ENCODE measurements at regions not wholly inside any gene's neighbourhood (a gene's known extent, or its start where the extent isn't known, plus 50 kb on each side); places are given as distances from the start of the nearest gene placed in this dataset.

DNA sequence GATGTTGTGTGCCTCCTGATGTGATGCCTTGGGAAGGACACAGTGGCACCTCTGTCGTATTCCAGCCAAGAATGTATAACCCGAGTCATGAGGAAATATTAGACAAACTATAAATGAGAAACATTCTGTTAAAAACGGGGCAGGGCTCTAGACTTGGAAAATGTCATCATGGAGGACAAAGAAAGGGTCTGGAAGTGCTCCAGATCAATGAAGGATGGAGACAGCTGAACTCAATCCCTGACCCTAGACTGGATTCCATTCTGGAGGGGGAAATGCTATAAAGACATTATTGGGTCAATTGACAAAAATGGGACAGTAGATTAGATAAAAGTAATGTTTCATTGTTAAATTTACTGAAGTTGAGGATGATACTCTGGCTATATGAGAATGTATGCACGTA is 92.1 kb downstream of the SLC4A3 start:
- TF ChIP-seq POLR2A (IDR thresholded peaks at IDR 0.05) = no peak
- TF ChIP-seq, protein P1, sequence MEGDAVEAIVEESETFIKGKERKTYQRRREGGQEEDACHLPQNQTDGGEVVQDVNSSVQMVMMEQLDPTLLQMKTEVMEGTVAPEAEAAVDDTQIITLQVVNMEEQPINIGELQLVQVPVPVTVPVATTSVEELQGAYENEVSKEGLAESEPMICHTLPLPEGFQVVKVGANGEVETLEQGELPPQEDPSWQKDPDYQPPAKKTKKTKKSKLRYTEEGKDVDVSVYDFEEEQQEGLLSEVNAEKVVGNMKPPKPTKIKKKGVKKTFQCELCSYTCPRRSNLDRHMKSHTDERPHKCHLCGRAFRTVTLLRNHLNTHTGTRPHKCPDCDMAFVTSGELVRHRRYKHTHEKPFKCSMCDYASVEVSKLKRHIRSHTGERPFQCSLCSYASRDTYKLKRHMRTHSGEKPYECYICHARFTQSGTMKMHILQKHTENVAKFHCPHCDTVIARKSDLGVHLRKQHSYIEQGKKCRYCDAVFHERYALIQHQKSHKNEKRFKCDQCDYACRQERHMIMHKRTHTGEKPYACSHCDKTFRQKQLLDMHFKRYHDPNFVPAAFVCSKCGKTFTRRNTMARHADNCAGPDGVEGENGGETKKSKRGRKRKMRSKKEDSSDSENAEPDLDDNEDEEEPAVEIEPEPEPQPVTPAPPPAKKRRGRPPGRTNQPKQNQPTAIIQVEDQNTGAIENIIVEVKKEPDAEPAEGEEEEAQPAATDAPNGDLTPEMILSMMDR (IDR thresholded peaks at IDR 0.05 in 4 of 5, conservative IDR thresholded peaks at IDR 0.05 in 1 of 5) = no peak

Measured in gastrocnemius medialis (tissue), 4 donors.